Psoas muscle (tissue), 7 donors: ENCODE measurements at regions not wholly inside any gene's neighbourhood (a gene's known extent, or its start where the extent isn't known, plus 50 kb on each side); places are given as distances from the start of the nearest gene placed in this dataset.

Source experiments
- ATAC-seq, 4 donors: fragments of 200-7000 bp; cut with Tn5 transposase; one replicate each; pipeline ENCODE4 v1.9.1; 2020; ENCODE audit warnings: moderate library complexity in 3 of 4, mild to moderate bottlenecking in 2 of 4
- DNase-seq, 2 donors: peaks; one replicate each; pipeline ENCODE4 v3.0.0-alpha.2; 2020
- H3K27ac ChIP-seq: fragments of 200-600 bp; one replicate; pipeline ENCODE4 v1.8.0; 2022
- H3K27me3 ChIP-seq, 3 donors: fragments of 200-600 bp in 1 of 3; one replicate each; pipeline versions ENCODE4 v1.6.1 to v1.8.0; 2013 to 2022; ENCODE audit warnings: low read length in 2 of 3, mild to moderate bottlenecking in 2 of 3, moderate library complexity in 1 of 3; ENCODE audit not compliant: insufficient read depth in 3 of 3
- H3K36me3 ChIP-seq, 2 donors: fragments of 200-600 bp in 1 of 2; one replicate each; pipeline versions ENCODE4 v1.6.1 to v1.8.0; 2013 to 2022; ENCODE audit warnings: low read depth in 1 of 2, mild to moderate bottlenecking in 1 of 2, moderate library complexity in 1 of 2; ENCODE audit not compliant: insufficient read depth in 1 of 2
- H3K4me1 ChIP-seq: fragments of 200-600 bp; one replicate; pipeline ENCODE4 v1.8.0; 2022
- H3K4me3 ChIP-seq: fragments of 200-600 bp; one replicate; pipeline ENCODE4 v1.8.0; 2022; ENCODE audit warnings: mild to moderate bottlenecking
- H3K9me3 ChIP-seq: fragments of 200-600 bp; one replicate; pipeline ENCODE4 v1.8.0; 2022
- WGBS, 3 donors: extraction: QIAGEN DNeasy Blood & Tissue Kit; methylation state at CpG; one replicate each; pipeline versions ENCODE4 v1.1.6 to v1.1.7; 2013; 5-methylcytosine and 5-hydroxymethylcytosine counted together
- intact Hi-C, 2 donors: fragments of 100-400 bp; cut with DNase I; formaldehyde crosslinking; loops; one replicate each; pipeline versions ENCODE4 v1.11.0 to v1.14.2; 2022
- TF ChIP-seq, protein P1 (sequence below): fragments of 200-600 bp; IDR thresholded peaks from one replicate; pipeline ENCODE4 v1.8.0; 2022; ENCODE audit warnings: antibody characterized with exemption
- donor health status: healthy with polysubstance abuse.
- donor health status: DM: no; HTN: no; CAD: no; lungs with moderate emphysema.
- donor health status: Bipolar disorder and iron deficiency.
- donor health status: healthy.
- donor health status: DM: yes; HTN: yes; CAD: no.
- donor health status: DM: no; HTN: no; CAD: no.
- donor health status: DM: yes; HTN: yes; CAD: no.

DNA sequence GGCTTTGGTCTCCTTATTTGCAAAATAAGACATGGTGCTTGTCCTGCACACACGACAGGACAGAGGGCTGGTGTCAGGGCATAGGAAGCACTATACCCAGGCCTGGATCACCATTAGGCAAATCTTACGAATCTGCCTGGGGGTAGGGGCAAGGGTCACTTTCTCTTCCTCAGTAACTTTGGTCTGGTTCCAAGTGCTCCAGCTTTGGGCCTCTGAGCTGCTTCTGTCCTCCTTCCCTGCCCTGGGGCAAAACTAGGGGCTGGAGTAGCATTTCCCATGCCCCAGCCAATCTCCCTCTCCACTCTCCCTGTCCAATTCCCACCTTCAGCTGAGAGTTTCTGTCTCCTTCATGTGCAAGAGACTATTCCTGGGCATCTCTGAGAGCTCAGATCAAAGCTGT, 123.7 kb upstream of the NECTIN1 start:
- Histone ChIP-seq H3K27ac (no peak overlapping the region), H3K27me3 (peaks cover 0 to 3% (median 0%) of the 10 kb centered on the region in 3 donors), H3K36me3 (no peaks in the 10 kb centered on the region), H3K4me1 (no peaks in the 10 kb centered on the region), H3K9me3 (no peaks in the 10 kb centered on the region), H3K4me3 (no peak overlapping the region)
- ATAC-seq = no peak
- WGBS, 3 donors = 59 to 79% (median 75%) methylated on average over 2 of the region's 2 CpGs
- TF ChIP-seq, protein P1, sequence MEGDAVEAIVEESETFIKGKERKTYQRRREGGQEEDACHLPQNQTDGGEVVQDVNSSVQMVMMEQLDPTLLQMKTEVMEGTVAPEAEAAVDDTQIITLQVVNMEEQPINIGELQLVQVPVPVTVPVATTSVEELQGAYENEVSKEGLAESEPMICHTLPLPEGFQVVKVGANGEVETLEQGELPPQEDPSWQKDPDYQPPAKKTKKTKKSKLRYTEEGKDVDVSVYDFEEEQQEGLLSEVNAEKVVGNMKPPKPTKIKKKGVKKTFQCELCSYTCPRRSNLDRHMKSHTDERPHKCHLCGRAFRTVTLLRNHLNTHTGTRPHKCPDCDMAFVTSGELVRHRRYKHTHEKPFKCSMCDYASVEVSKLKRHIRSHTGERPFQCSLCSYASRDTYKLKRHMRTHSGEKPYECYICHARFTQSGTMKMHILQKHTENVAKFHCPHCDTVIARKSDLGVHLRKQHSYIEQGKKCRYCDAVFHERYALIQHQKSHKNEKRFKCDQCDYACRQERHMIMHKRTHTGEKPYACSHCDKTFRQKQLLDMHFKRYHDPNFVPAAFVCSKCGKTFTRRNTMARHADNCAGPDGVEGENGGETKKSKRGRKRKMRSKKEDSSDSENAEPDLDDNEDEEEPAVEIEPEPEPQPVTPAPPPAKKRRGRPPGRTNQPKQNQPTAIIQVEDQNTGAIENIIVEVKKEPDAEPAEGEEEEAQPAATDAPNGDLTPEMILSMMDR = no peak
- intact Hi-C loops = no loop called here
- DNase-seq = no peak

DNA sequence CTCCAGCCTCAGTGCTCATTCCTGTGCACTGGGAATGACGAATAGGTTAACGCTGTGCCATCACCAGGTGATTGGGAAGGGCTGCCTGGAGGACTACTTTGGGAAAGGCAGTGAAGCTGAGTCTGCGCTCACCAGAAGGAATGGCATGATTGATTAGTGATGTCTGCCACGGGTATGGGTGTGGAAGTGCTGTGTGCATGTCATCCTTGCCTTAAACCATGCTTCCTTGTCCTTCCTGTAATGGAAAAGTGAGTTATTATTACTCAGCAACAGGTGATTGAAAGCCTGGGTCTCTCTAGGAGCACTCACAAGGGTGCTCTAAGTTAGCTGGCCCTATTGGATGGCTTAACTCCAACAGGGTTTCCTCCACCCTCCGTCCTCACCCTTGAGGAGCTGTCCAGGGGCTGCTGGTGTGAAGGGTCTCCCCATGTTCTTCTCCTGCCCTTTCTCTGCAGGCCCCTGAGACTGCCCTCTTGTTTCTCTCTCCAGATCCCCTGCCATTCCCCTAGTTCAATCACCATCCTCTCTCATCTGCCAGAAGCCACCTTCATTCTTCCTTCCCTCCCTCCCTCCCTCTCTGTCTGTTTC, 121.9 kb upstream of the NECTIN1 start:
- WGBS, 3 donors = 87 to 90% (median 88%) methylated on average over 5 of the region's 5 CpGs

DNA sequence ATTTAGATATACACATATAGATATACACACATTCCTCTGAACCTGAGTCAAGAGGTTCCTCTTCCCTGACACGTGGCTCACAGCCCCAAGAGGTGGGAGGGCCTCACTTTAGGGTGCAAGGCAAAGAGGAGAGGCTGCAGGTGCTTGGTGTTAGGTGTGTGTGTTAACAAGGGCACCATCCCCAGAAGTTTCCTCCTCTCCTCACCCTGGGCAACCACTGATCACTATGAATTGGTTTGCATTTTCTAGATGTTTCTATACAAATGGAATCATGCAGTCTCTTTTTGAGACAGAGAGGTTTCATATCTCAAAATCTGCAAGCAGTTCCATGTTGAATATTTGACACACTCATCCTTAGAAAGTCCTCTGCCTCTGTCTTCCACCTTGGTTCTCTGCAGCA, 120.9 kb upstream of the NECTIN1 start:
- ATAC-seq = no peak
- H3K27me3 ChIP-seq = peaks cover 0 to 9% (median 0%) of the 10 kb centered on the region in 3 donors
- H3K36me3 ChIP-seq = no peaks in the 10 kb centered on the region
- no peak overlapping the region for H3K4me3 ChIP-seq
- no peak for DNase-seq
- H3K27ac ChIP-seq = no peak overlapping the region
- 48 to 70% (median 58%) methylated on average over 1 of the region's 1 CpG for WGBS, 3 donors
- H3K9me3 ChIP-seq = no peaks in the 10 kb centered on the region
- no peaks in the 10 kb centered on the region for H3K4me1 ChIP-seq
- TF ChIP-seq, protein P1 = no peak
- intact Hi-C loops = no loop called here

More for the DNA sequence above, 121.9 kb upstream of the NECTIN1 start:
- Histone ChIP-seq H3K36me3 (no peaks in the 10 kb centered on the region), H3K4me1 (no peaks in the 10 kb centered on the region), H3K9me3 (no peaks in the 10 kb centered on the region), H3K27me3 (peaks cover 0 to 9% (median 0%) of the 10 kb centered on the region in 3 donors), H3K4me3 (no peak overlapping the region), H3K27ac (no peak overlapping the region)
- TF ChIP-seq, protein P1 = no peak
- ATAC-seq (no peak), DNase-seq (no peak)
- intact Hi-C loops = no loop called here

DNA sequence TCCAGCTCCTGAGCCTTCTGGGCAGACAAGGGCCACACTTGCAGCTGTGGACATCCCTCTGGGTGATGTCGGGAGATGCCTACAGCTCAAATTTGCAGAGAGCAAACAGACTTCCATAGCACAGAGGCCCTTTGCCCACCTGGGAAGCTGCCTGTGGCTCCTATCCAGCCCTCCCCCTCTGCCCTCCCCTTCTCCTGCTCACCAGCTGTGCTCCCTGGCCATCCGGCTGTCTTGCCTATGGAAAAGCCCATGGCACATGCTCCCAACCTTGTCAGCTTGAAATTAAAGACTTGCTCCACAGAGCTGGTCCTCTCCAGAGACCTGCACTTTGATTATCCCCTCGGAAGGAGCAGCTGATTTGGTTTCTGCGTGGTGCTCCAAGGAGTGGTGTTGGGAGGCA, 118.9 kb upstream of the NECTIN1 start:
- Histone ChIP-seq H3K4me1 (no peaks in the 10 kb centered on the region), H3K9me3 (no peaks in the 10 kb centered on the region), H3K4me3 (no peak overlapping the region), H3K27ac (no peak overlapping the region), H3K36me3 (no peaks in the 10 kb centered on the region), H3K27me3 (peaks cover 0 to 9% (median 0%) of the 10 kb centered on the region in 3 donors)
- ATAC-seq (no peak), DNase-seq (no peak)
- TF ChIP-seq, protein P1 = no peak
- WGBS, 3 donors = 23 to 30% (median 28%) methylated on average over 4 of the region's 4 CpGs
- intact Hi-C loops = no loop called here

DNA sequence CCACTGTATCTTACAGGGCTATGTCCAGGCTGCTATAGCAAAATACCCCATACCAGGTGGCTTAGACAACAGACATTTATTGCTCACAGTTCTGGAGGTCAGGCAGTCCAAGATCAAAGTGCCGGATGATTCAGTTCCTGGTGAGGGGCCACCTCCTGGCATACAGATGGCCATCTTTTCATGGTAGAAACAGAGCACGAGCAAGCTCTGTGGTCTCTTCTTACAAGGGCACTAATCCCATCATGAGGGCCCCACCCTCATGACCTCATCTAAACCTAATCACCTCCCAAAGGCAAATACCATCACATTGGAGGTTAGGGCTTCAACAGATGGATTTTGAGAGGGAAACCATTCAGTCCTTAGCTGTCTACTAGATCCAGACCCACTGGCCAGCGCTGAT, 117.4 kb upstream of the NECTIN1 start:
- no peak for DNase-seq
- Histone ChIP-seq H3K4me3 (no peak overlapping the region), H3K9me3 (no peaks in the 10 kb centered on the region), H3K4me1 (no peaks in the 10 kb centered on the region), H3K36me3 (no peaks in the 10 kb centered on the region), H3K27me3 (peaks cover 0 to 9% (median 0%) of the 10 kb centered on the region in 3 donors), H3K27ac (no peak overlapping the region)
- TF ChIP-seq, protein P1 = no peak
- 88 to 90% (median 89%) methylated on average over 3 of the region's 3 CpGs for WGBS, 3 donors
- no peak for ATAC-seq
- intact Hi-C loops = no loop called here
